LNCaP clone FGC (cell line): ENCODE measurements at regions not wholly inside any gene's neighbourhood (a gene's known extent, or its start where the extent isn't known, plus 50 kb on each side); places are given as distances from the start of the nearest gene placed in this dataset.

ENCODE experiments used
- DNase-seq: peaks from one replicate; pipeline ENCODE4 v3.0.0-alpha.2; 2011; ENCODE audit warnings: low read depth
- H3K4me3 ChIP-seq: 2 replicates; pipeline ENCODE4 v1.5.1; 2011; ENCODE audit warnings: mild to moderate bottlenecking, low read depth, low read length, control low read depth
- CTCF ChIP-seq: IDR thresholded peaks from 2 replicates; pipeline ENCODE4 v1.5.1; 2012; ENCODE audit warnings: mild to moderate bottlenecking; ENCODE audit not compliant: control insufficient read depth, insufficient read depth; ENCODE audit errors: extremely low read depth

- no peak overlapping the region for H3K4me3 ChIP-seq
- DNase-seq, result no peak
- TF ChIP-seq CTCF, result no peak
Observed at GRCh38 chr5:135222771-135223170, 176.3 kb downstream of the MACROH2A1 start.

DNA sequence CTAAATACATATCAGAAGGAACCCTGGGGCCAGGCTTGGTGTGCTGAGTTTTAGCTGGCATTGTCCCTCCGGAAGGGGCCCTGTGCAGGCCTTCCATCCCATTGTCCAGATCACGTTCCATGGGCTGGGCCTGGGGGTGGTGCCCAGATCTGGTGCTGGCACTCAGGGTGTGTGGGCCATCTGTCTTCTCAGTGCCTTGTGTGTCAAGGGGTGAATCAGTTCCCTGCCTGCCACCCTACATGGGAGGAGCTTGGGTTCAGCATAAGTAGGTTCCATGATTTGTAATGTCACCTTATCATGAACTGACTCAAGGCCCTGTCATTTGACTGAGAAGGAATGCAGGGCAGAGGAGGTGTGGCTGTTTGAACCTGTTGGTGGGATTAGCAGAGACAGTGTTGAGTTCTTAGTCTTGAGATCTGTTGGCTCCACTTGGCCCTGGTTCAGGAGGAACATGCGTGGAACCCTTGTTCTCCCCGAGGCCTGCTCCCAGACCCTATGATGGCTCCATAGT is 176.8 kb downstream of the MACROH2A1 start:
- TF ChIP-seq CTCF, result no peak
- no peak overlapping the region for H3K4me3 ChIP-seq
- DNase-seq, result no peak

GRCh38 chr5:135221696-135222095 is 177.3 kb downstream of the MACROH2A1 start:
- DNase-seq, result no peak
- no peak for TF ChIP-seq CTCF
- no peak overlapping the region for H3K4me3 ChIP-seq

DNA sequence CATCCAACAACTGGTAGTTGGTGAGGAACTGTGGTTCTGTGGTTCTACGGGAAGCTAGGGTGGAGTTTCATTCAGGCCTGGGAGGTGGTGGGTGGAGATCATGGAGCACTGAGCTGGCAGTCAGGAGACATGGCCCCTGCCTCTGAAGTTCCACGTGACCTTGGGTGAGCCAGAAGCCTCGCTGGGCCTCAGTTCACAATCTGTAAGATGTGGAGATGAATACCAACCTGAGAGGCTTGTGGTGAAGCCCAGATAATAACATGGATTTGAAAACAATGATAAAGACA is 177.9 kb downstream of the MACROH2A1 start:
- TF ChIP-seq CTCF, result no peak
- DNase-seq, result no peak
- no peak overlapping the region for H3K4me3 ChIP-seq

DNA sequence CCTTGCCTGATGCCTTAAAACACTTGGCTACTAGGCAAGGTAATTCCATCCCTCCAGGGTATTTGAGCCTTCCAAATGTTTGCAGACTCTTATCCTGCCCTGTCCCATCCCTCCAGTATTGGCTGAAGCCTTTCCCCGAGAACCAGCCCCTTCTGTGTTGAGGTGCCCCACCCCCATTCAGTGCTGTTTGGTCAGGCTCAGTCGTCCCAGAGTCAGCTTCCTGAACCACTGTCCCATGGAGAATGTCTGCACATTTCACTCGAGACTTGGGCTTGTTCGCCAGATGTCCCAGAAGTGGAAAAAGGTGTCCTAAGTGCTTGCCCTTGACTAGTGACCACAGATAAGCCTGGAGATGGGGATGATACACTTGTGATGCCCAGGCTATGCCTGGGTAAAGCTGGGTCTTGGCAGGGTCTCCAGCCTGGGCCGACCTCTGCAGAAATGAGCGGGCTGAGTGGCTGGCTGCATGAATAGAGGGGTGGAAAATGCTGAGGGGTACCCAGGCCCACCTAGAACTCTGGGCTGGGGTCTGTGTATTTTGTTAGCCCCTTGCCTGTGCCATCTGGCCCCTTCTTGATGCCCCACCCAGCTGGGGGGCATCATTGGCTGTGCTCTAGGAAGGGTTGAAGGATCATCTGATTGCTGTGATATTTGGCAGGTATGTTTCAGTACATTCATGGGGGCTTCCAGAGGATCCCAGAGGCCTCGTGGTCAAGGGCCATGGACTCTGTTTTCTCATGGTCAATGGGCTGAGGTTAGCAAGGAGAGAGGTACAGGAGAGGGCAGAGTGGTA is 178.4 kb downstream of the MACROH2A1 start:
- DNase-seq, result no peak
- no peak for TF ChIP-seq CTCF
- H3K4me3 ChIP-seq, result no peak overlapping the region

DNA sequence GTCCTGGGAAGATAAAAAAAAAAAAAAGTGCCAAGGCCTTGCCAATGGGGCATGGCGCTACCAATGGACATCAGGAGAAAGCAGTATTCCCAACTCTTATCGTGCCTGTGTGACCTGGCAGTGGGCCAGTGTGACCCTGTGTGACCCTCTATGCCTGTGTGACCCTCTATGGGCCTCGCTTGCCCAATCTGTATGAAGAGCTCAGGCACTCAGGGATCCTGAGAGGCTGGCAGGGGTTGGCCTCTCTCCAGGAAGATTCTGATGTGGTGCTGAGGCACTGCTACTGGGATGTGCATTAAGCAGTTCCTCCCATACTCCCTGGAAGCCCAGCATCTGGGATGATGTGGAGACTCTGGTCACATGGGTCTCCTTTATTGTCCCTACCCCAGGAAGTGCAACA is 179.2 kb downstream of the MACROH2A1 start:
- no peak overlapping the region for H3K4me3 ChIP-seq
- no peak for DNase-seq
- TF ChIP-seq CTCF, result no peak
